ENCODE measurements at regions not wholly inside any gene's neighbourhood (a gene's known extent, or its start where the extent isn't known, plus 50 kb on each side); places are given as distances from the start of the nearest gene placed in this dataset.

GRCh38 chr16:65665586-65665985 is 543.7 kb upstream of the CDH11 start:
- in situ Hi-C loops (cut with HindIII; ENCODE audit: extremely low pct_ligation_motif_present, low pct_unique_long_range_greater_than_20kb): no loop called here
- 14% methylated on average over 3 of the region's 3 CpGs for WGBS (ENCODE audit: low lambda C conversion rate)
- intact Hi-C loops (cut with micrococcal nuclease; ENCODE audit: unreplicated experiment): no loop called here
- BruUV-seq (replicated peaks): no TSS peak
- peak overlapping the region; percentile 42 for H3K4me2 ChIP-seq (ENCODE audit: low read depth, low read length)
- no peaks in the 10 kb centered on the region for H4K20me1 ChIP-seq (ENCODE audit: insufficient read depth, low read length)
- ATAC-seq (no peak; the same call in 2 of the 3 replicates), FAIRE-seq (no peak), DNase-seq (ENCODE audit: low spot score) (no peak)
- H2AFZ ChIP-seq (ENCODE audit: low read length): no peak overlapping the region
- H3K4me3 ChIP-seq (replicated peaks in 1 of 3; ENCODE audit: insufficient read depth in 1 of 3, low read depth in 2 of 3, low read length in 3 of 3): no peak overlapping the region
- H3K27me3 ChIP-seq (ENCODE audit: control insufficient read depth in 1 of 2, insufficient read depth in 2 of 2, low read length in 2 of 2): no peaks in the 10 kb centered on the region
- no peak overlapping the region for H3K27ac ChIP-seq (ENCODE audit: extremely low read length, insufficient read depth, low read length)
- H3K9ac ChIP-seq (ENCODE audit: insufficient read depth, low read depth, low read length): no peak overlapping the region; the same call in 1 of the 2 replicates
- H3K36me3 ChIP-seq (replicated peaks in 1 of 2; ENCODE audit: control insufficient read depth in 1 of 2, insufficient read depth in 2 of 2, low read length in 2 of 2): no peaks in the 10 kb centered on the region
- ChIA-PET POLR2A (no interaction called here), CTCF (ENCODE audit: low intra/inter-chr PET ratio, low total read pairs) (no interaction called here)
- no peak for TF ChIP-seq ZNF296 (CRISPR knock-in tag; conservative IDR thresholded peaks at IDR 0.05)
- TF ChIP-seq, protein P1, sequence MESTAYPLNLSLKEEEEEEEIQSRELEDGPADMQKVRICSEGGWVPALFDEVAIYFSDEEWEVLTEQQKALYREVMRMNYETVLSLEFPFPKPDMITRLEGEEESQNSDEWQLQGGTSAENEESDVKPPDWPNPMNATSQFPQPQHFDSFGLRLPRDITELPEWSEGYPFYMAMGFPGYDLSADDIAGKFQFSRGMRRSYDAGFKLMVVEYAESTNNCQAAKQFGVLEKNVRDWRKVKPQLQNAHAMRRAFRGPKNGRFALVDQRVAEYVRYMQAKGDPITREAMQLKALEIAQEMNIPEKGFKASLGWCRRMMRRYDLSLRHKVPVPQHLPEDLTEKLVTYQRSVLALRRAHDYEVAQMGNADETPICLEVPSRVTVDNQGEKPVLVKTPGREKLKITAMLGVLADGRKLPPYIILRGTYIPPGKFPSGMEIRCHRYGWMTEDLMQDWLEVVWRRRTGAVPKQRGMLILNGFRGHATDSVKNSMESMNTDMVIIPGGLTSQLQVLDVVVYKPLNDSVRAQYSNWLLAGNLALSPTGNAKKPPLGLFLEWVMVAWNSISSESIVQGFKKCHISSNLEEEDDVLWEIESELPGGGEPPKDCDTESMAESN (CRISPR knock-in tag; conservative IDR thresholded peaks at IDR 0.05): no peak
- TF ChIP-seq ZNF350 (CRISPR knock-in tag; IDR thresholded peaks at IDR 0.05; ENCODE audit: borderline replicate concordance, low read depth): no peak
- TF ChIP-seq NFIC (IDR thresholded peaks at IDR 0.05; ENCODE audit: low read length): no peak
- TF ChIP-seq ARNT (IDR thresholded peaks at IDR 0.05): no peak
- no peak for TF ChIP-seq HDAC1 (CRISPR knock-in tag; IDR thresholded peaks at IDR 0.05)
- TF ChIP-seq ZNF10 (CRISPR knock-in tag; IDR thresholded peaks at IDR 0.05; ENCODE audit: borderline replicate concordance, low read depth): no peak
- TF ChIP-seq, protein P2, sequence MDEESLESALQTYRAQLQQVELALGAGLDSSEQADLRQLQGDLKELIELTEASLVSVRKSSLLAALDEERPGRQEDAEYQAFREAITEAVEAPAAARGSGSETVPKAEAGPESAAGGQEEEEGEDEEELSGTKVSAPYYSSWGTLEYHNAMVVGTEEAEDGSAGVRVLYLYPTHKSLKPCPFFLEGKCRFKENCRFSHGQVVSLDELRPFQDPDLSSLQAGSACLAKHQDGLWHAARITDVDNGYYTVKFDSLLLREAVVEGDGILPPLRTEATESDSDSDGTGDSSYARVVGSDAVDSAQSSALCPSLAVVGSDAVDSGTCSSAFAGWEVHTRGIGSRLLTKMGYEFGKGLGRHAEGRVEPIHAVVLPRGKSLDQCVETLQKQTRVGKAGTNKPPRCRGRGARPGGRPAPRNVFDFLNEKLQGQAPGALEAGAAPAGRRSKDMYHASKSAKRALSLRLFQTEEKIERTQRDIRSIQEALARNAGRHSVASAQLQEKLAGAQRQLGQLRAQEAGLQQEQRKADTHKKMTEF (CRISPR knock-in tag; IDR thresholded peaks at IDR 0.05): no peak
- TF ChIP-seq PLRG1 (conservative IDR thresholded peaks at IDR 0.05): no peak
- no peak for TF ChIP-seq ATF7-NPFF (CRISPR knock-in tag; IDR thresholded peaks at IDR 0.05; ENCODE audit: low read depth)
- TF ChIP-seq ZNF44 (CRISPR knock-in tag; IDR thresholded peaks at IDR 0.05): no peak
- no peak for TF ChIP-seq ZNF574 (CRISPR knock-in tag; IDR thresholded peaks at IDR 0.05)
- no peak for TF ChIP-seq MTF2 (CRISPR knock-in tag; IDR thresholded peaks at IDR 0.05; ENCODE audit: borderline replicate concordance)
- no peak for TF ChIP-seq ZNF7 (CRISPR knock-in tag; IDR thresholded peaks at IDR 0.05)
- H3K9me3 ChIP-seq (ENCODE audit: low read length): no peaks in the 10 kb centered on the region
- peaks cover 37% of the 10 kb centered on the region for H3K4me1 ChIP-seq (ENCODE audit: insufficient read depth, low read length)
- H3K79me2 ChIP-seq (ENCODE audit: insufficient read depth, low read length): no peaks in the 10 kb centered on the region
